ENCODE measurements at regions not wholly inside any gene's neighbourhood (a gene's known extent, or its start where the extent isn't known, plus 50 kb on each side); places are given as distances from the start of the nearest gene placed in this dataset.

- DNase-seq, result no peak
These were observed 92.4 kb upstream of the ITGA6 start for GRCh38 chr2:172334988-172335387.

DNA sequence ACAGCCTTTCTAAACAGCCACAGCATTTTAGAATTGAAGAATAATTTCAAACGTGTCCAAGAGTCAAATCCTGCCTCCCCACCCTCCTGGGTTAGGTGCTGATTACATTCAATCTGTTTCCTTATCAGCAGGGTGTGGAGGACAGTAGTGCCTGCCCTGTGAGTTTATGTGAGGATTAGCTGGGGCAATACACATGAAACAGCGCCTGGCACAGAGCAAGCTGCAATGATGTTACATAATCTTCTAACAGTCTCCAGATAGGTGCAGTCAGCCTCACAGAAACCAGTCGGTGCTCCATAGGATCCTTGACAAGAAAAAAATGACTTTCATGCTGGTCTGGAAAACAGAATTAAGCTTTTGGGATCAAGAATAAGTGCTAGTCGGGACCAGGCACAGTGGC is 91.7 kb upstream of the ITGA6 start:
- no peak for DNase-seq

GRCh38 chr2:172336681-172337080 is 90.7 kb upstream of the ITGA6 start:
- no peak for DNase-seq

GRCh38 chr2:172339371-172340010 is 87.9 kb upstream of the ITGA6 start:
- no peak for DNase-seq

- no peak for DNase-seq
These were observed 87.0 kb upstream of the ITGA6 start for GRCh38 chr2:172340394-172340793.

DNA sequence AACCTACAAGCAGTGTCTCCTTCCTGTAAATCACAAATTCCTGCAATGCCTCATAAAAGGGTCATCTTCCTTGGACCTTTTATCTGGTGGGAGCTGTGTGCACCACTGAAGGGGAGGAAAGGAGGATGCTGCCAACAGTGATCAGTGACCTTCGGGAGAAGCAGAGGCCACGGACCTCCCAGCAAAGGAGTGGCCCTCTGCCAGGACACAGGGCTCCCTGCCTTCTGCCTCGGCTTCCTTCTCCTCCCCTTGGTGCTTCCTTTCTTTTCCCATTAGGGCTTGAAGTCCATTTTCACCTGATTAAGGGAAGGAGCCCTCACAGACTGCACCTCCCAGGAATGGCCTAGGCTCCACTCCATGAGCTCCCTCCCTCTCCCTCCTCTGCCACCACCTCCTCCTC is 85.3 kb upstream of the ITGA6 start:
- no peak for DNase-seq

DNA sequence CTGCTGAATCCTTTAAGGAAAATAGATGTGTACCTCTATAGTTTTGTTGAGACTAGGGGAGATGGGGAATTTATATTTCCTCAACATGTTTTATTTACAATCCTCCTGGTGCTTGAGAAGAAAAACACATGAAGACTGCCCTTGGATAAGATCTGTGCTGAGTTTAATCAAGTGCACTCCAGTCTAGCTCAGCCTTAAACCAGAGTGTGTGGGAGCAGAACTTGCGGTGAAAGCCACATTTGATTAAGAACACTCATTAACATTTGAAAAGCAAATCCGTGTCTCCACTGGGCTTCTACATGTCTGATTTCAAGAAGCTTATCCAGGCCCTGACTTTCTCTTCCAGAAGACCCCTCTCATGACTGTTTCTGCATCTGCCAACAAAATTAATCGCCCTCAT is 84.8 kb upstream of the ITGA6 start:
- DNase-seq, result no peak

DNA sequence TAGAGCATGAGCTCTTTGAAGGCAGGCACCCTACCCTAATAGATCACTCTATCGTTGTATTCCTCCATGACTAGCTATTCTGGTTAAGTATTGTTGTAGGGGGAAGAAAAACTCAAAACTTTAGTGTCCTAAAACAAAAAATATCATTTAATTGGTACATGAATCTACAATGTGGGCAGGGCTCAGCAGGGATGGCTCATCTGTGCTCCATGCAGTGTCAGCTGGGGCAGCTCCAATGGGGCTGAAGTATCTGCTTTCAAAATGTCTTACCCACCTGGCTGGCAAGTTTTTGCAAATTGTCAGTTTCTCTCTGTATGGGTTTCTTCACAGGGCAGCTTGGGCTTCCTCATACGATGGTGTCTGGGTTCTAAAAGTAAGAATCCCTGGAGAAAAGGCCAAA is 83.2 kb upstream of the ITGA6 start:
- no peak for DNase-seq

DNA sequence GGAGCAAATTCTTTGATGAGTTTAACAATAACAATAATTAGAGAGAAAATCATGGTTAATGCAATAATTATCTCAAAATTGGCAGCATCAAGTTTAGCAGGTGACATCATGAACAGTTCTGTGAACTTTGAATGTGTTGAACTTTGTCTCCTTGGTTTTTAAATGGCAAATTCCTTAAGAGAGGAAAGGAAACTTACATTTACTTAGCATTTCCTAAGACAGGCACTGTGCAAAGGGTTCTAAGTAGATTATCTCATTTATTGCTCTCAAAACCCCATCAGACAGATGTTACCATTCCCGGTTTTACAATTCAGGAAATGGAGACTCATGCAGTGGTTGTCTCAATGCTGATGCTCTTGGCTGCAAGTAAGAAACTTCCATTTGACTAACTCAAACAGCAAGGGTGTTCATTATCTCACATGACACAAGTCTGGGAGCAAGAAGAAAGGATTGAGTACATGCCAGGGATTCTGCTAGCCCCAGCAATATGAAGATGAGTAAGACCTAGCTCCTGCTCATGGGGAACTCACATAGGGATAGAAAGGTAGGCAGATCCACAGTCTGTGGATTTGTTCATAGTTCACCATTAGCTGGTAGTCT is 81.3 kb upstream of the ITGA6 start:
- DNase-seq, result no peak

DNA sequence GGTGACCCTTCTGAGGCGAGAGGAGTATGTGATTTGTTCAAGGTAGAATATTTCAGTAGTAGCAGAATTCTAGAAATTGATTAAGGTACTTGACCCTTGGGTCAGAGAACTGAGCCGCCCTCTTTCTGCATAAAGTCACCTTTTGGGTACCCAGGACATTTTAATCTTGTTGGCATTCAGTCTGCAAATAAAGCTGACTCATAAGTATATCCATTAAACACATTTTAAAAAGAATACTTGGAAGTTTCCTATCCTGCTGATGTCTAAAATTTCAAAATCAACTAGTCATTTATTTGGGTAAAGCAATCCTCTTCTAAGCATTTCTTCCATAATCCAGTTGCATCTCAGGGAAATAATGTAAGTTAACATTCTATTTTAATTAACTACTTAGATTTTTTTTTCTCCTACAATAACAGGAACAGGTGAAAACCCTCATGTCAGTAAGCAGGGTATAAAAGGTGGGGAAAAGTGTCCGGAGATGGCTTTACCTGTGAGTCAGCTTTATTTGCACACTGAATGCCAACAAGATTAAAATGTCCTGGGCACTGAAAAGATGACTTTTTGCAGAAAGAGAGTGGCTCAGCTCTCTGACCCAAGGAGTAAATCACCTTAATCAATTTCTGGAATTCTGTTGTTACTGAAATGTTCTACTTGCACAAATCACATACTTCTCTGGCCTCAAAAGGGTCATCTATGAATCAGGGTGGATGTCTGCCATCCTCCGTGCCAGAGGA is 78.7 kb upstream of the ITGA6 start:
- no peak for DNase-seq

GRCh38 chr2:172350839-172351479 is 76.4 kb upstream of the ITGA6 start:
- no peak for DNase-seq

GRCh38 chr2:172351586-172351985 is 75.8 kb upstream of the ITGA6 start:
- DNase-seq, result no peak

- DNase-seq, result no peak
These were observed 73.0 kb upstream of the ITGA6 start for GRCh38 chr2:172354347-172354746.

- no peak for DNase-seq
These were observed 69.9 kb upstream of the ITGA6 start for GRCh38 chr2:172357442-172357841.

- DNase-seq, result no peak
These were observed 68.5 kb upstream of the ITGA6 start for GRCh38 chr2:172358691-172359556.

DNA sequence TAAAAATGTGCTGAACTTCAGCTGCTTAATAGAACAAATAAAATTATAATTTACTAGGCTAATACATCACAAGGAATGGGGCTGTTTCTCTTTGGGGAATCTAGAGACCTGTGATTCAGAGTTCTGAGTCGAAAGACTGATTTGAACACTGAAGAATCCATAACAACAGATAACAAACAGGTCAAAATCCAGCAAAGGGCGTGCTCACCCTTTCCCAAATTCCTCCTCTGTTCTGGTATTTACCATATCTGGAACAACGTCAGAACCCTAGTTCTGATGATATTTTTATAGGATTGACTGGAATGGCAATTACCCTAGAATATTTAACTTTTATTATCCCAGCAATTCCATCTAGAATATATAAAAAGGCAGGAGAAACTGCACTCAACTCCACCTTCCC is 66.0 kb upstream of the ITGA6 start:
- DNase-seq, result no peak

GRCh38 chr2:172361840-172362239 is 65.5 kb upstream of the ITGA6 start:
- DNase-seq, result no peak

- DNase-seq, result no peak
These were observed 63.1 kb upstream of the ITGA6 start for GRCh38 chr2:172364261-172364660.

- no peak for DNase-seq
These were observed 60.7 kb upstream of the ITGA6 start for GRCh38 chr2:172366596-172367150.

DNA sequence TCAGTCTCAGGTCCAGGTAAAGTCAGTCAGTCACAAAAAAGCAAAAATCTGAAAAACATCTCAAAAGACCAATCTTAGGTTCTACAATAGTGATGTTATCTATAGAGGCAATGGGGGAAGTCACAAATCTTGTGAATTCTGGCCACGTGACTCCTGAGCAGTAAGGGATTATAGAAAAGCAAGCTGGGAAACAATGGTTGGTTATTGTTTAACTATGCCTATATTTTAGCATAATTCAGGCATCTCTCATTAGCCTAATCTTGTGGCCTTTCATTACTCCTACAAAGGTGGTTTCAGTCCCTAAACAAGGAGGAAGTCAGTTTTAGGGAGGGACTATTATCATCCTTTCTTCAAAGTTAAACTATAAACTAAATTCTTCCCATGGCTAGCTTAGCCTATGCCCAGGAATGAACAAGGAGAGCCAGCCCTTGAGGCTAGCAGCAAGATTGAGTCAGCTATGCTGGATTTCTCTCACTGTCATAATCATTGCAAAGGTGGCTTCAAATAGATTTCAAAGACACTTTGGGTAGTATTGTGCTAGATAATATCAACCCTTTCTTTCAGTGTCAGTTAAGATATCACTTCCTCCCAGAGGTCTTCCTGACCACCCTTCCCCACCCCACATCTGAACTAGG is 56.4 kb upstream of the ITGA6 start:
- DNase-seq, result no peak

DNA sequence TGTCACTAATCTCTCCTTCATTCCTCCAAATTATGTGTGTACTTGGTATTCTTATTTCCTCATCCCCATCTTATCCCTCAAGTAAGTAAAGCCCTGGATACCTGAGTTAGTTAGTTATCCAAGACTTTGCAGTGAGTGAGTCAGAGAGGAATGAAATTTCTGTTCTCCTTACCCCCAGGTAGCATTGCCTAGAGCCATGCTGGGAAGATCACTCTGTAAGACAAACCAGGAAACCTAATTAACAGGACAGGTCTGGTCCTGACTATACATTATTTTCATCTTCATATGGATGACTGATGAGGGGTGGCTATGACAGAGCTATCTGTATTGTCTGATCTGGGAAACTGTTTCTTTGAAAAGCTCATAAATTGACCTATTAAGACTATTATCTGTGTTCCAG is 55.0 kb upstream of the ITGA6 start:
- DNase-seq, result no peak

DNA sequence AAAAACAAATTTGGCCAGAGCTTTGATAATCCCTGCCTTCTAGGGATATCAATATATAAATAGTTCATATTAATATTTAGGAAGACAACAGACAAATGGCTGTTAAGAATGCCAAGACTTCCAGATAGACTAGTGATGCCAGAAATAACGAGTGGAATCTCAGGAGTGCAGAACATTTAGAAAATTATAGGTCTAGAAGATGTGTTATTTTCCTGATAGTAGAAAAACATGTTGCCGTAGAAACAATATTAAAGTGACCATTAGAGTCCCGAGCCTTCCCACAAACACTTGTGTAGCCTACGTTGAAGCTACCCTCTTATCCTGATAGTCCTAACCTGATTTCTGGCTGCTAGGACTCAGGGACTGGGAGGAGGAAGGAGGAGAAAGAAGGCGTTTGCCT is 54.3 kb upstream of the ITGA6 start:
- DNase-seq, result no peak
